IMR-90 (cell line): ENCODE measurements at regions not wholly inside any gene's neighbourhood (a gene's known extent, or its start where the extent isn't known, plus 50 kb on each side); places are given as distances from the start of the nearest gene placed in this dataset.

Experiments used
- ATAC-seq: fragments of 200-7000 bp; cut with Tn5 transposase; 2 replicates; pipeline ENCODE4 v1.9.1; 2020; ENCODE audit warnings: low read depth, mild to moderate bottlenecking, moderate library complexity
- BruUV-seq: library from RNA; stranded (reverse); fragments of 400-500 nt; replicated peaks from 2 replicates; lab custom pipeline; 2021; lab: Mats Ljungman, UMichigan
- CTCF ChIA-PET: fragments of 300-600 bp; formaldehyde crosslinking; extraction: SDS; loops from one replicate; lab custom pipeline; 2021; ENCODE audit warnings: antibody characterized with exemption; lab: Yijun Ruan, JAX
- POLR2A ChIA-PET: fragments of 300-600 bp; sonication (Branson Sonifier 250); formaldehyde crosslinking; loops from one replicate; lab custom pipeline; 2022; ENCODE audit warnings: antibody characterized with exemption; ENCODE audit not compliant: unreplicated experiment; lab: Charles Lee
- DNase-seq: peaks from one replicate; pipeline ENCODE4 v3.0.0; 2013
- H2AFZ ChIP-seq: replicated peaks from 2 replicates; pipeline ENCODE3; 2013; ENCODE audit warnings: low read length, mild to moderate bottlenecking; ENCODE audit not compliant: poor library complexity
- H2AK5ac ChIP-seq: 2 replicates; pipeline ENCODE4 v1.6.1; 2013; ENCODE audit warnings: low read depth, low read length, inconsistent platforms
- H2AK9ac ChIP-seq: replicated peaks from 2 replicates; pipeline ENCODE3; 2013; ENCODE audit warnings: mild to moderate bottlenecking, low read depth, low read length, moderate library complexity; ENCODE audit not compliant: poor library complexity
- H2BK120ac ChIP-seq: 2 replicates; pipeline ENCODE4 v1.6.1; 2013; ENCODE audit warnings: low read depth, low read length, inconsistent platforms
- H2BK15ac ChIP-seq: 3 replicates; pipeline ENCODE4 v1.6.1; 2013; ENCODE audit warnings: low read depth, low read length, inconsistent platforms
- H2BK20ac ChIP-seq: 2 replicates; pipeline ENCODE4 v1.6.1; 2013; ENCODE audit warnings: low read depth, mild to moderate bottlenecking, inconsistent platforms, low read length, moderate library complexity
- H2BK5ac ChIP-seq: 2 replicates; pipeline ENCODE4 v1.6.1; 2013; ENCODE audit warnings: mild to moderate bottlenecking, low read depth, low read length, inconsistent platforms; ENCODE audit not compliant: poor library complexity, severe bottlenecking
- H3K14ac ChIP-seq: replicated peaks from 2 replicates; pipeline ENCODE4 v1.6.1; 2013; ENCODE audit warnings: low read depth, low read length, inconsistent platforms
- H3K18ac ChIP-seq: 2 replicates; pipeline ENCODE4 v1.6.1; 2013; ENCODE audit warnings: low read depth, low read length, control low read depth
- H3K23ac ChIP-seq: 2 replicates; pipeline ENCODE4 v1.6.1; 2013; ENCODE audit warnings: low read depth, low read length, inconsistent platforms
- H3K27ac ChIP-seq: 2 replicates; pipeline ENCODE4 v1.5.1; 2013; ENCODE audit warnings: mild to moderate bottlenecking, control low read depth, low read length; ENCODE audit not compliant: insufficient read depth
- H3K27me3 ChIP-seq: 2 replicates; pipeline ENCODE4 v1.6.1; 2013; ENCODE audit warnings: low read length; ENCODE audit not compliant: control insufficient read depth, insufficient read depth
- H3K36me3 ChIP-seq: 2 replicates; pipeline ENCODE4 v1.6.1; 2013; ENCODE audit warnings: low read length, mixed read lengths; ENCODE audit not compliant: control insufficient read depth, insufficient read depth
- H3K4ac ChIP-seq: 2 replicates; pipeline ENCODE4 v1.6.1; 2013; ENCODE audit warnings: low read depth, low read length, inconsistent platforms
- H3K4me1 ChIP-seq: 2 replicates; pipeline ENCODE4 v1.6.1; 2013; ENCODE audit warnings: low read length, mixed read lengths; ENCODE audit not compliant: control insufficient read depth, insufficient read depth
- H3K4me2 ChIP-seq: 2 replicates; pipeline ENCODE4 v1.6.1; 2013; ENCODE audit warnings: low read depth, mild to moderate bottlenecking, control low read depth, low read length, moderate library complexity
- H3K4me3 ChIP-seq: 2 replicates; pipeline ENCODE4 v1.5.1; 2013; ENCODE audit warnings: low read depth, mild to moderate bottlenecking, control low read depth, low read length, moderate library complexity; ENCODE audit not compliant: insufficient read depth
- H3K56ac ChIP-seq: 2 replicates; pipeline ENCODE4 v1.6.1; 2013; ENCODE audit warnings: low read length, inconsistent platforms; ENCODE audit not compliant: insufficient read depth; ENCODE audit errors: extremely low read depth
- H3K79me1 ChIP-seq, 2 experiments: 2 replicates each; pipeline ENCODE4 v1.6.1; 2013; ENCODE audit warnings: low read length in 2 of 2, inconsistent platforms in 1 of 2, low read depth in 1 of 2
- H3K9ac ChIP-seq: 2 replicates; pipeline ENCODE4 v1.6.1; 2013; ENCODE audit warnings: low read depth, low read length, control low read depth
- H3K9me1 ChIP-seq: 2 replicates; pipeline ENCODE4 v1.6.1; 2013; ENCODE audit warnings: low read length, inconsistent platforms; ENCODE audit not compliant: insufficient read depth
- H3K9me3 ChIP-seq: 2 replicates; pipeline ENCODE4 v1.6.1; 2013; ENCODE audit warnings: low read length; ENCODE audit not compliant: control insufficient read depth, insufficient read depth
- H4K20me1 ChIP-seq: 2 replicates; pipeline ENCODE4 v1.6.1; 2013; ENCODE audit warnings: low read length, inconsistent platforms; ENCODE audit not compliant: insufficient read depth
- H4K5ac ChIP-seq: 2 replicates; pipeline ENCODE4 v1.6.1; 2013; ENCODE audit warnings: mild to moderate bottlenecking, low read depth, low read length, control low read depth
- H4K8ac ChIP-seq, 2 experiments: 2 replicates each; pipeline ENCODE4 v1.6.1; 2013; ENCODE audit warnings: low read depth in 2 of 2, low read length in 2 of 2, control low read depth in 1 of 2, inconsistent platforms in 1 of 2
- H4K91ac ChIP-seq: 2 replicates; pipeline ENCODE4 v1.6.1; 2013; ENCODE audit warnings: low read depth, low read length, inconsistent platforms; ENCODE audit not compliant: insufficient read depth
- BHLHE40 ChIP-seq: fragments of 150-350 bp; IDR thresholded peaks from 2 replicates; pipeline ENCODE4 v1.6.1; 2016; ENCODE audit warnings: mild to moderate bottlenecking, low read depth, low read length
- CEBPB ChIP-seq: IDR thresholded peaks from 2 replicates; pipeline ENCODE4 v1.6.1; 2012; ENCODE audit warnings: low read depth, low read length, improper control_type of control experiment
- CHD1 ChIP-seq: IDR thresholded peaks from 2 replicates; pipeline ENCODE4 v1.6.1; 2012; ENCODE audit warnings: low read depth, low read length, improper control_type of control experiment
- FOS ChIP-seq: fragments of 150-350 bp; IDR thresholded peaks from 2 replicates; pipeline ENCODE4 v1.6.1; 2016; ENCODE audit warnings: low read depth, low read length
- MAFK ChIP-seq: IDR thresholded peaks from 2 replicates; pipeline ENCODE4 v1.6.1; 2012; ENCODE audit warnings: low read depth, low read length, improper control_type of control experiment
- MAZ ChIP-seq: IDR thresholded peaks from 2 replicates; pipeline ENCODE4 v1.6.1; 2012; ENCODE audit warnings: low read depth, mild to moderate bottlenecking, low read length, improper control_type of control experiment, moderate library complexity, borderline replicate concordance
- MXI1 ChIP-seq: IDR thresholded peaks from 2 replicates; pipeline ENCODE4 v1.6.1; 2012; ENCODE audit warnings: low read depth, mild to moderate bottlenecking, low read length, moderate library complexity, borderline replicate concordance
- NFE2L2 ChIP-seq: fragments of 150-350 bp; IDR thresholded peaks from 2 replicates; pipeline ENCODE4 v1.6.1; 2016; ENCODE audit warnings: low read depth, mild to moderate bottlenecking, low read length
- POLR2A ChIP-seq: IDR thresholded peaks from 2 replicates; pipeline ENCODE4 v1.6.1; 2012; ENCODE audit warnings: mild to moderate bottlenecking, low read depth, low read length
- RAD21 ChIP-seq: IDR thresholded peaks from 2 replicates; pipeline ENCODE4 v1.6.1; 2012; ENCODE audit warnings: low read length, improper control_type of control experiment
- RCOR1 ChIP-seq: IDR thresholded peaks from 2 replicates; pipeline ENCODE4 v1.6.1; 2012; ENCODE audit warnings: mild to moderate bottlenecking, low read length, improper control_type of control experiment; ENCODE audit not compliant: insufficient replicate concordance
- RFX5 ChIP-seq: IDR thresholded peaks from 2 replicates; pipeline ENCODE4 v1.8.0; 2012; ENCODE audit warnings: low read depth, mild to moderate bottlenecking, low read length, moderate library complexity
- SMC3 ChIP-seq: fragments of 150-350 bp; IDR thresholded peaks from 2 replicates; pipeline ENCODE4 v1.6.1; 2016; ENCODE audit warnings: low read depth, mild to moderate bottlenecking, antibody characterized with exemption, low read length, moderate library complexity
- WGBS, 2 experiments: methylation state at CpG; one replicate each; pipeline versions ENCODE4 v1.1.5 to v1.1.7; 2013; ENCODE audit warnings: missing lambda C conversion rate in 2 of 2; ENCODE audit not compliant: insufficient read length in 1 of 2; ENCODE audit errors: extremely low coverage in 2 of 2; 5-methylcytosine and 5-hydroxymethylcytosine counted together
- dilution Hi-C: fragments of 300-500 bp; cut with HindIII; formaldehyde crosslinking; loops from one replicate; pipeline ENCODE4 v1.14.3; 2018; ENCODE audit warnings: low sequenced_read_pairs; ENCODE audit not compliant: unreplicated experiment
- in situ Hi-C: fragments of 300-500 bp; cut with MboI; formaldehyde crosslinking; loops from 3 replicates; pipeline ENCODE4 v1.14.3; 2019; ENCODE audit warnings: low sequenced_read_pairs, inconsistent platforms, mixed read lengths
- intact Hi-C: fragments of 100-400 bp; cut with micrococcal nuclease; formaldehyde crosslinking; loops from 2 replicates; pipeline ENCODE4 v1.10.0; 2022
- TF ChIP-seq, protein P1 (sequence below): fragments of 150-350 bp; IDR thresholded peaks from 2 replicates; pipeline ENCODE4 v1.6.1; 2016; ENCODE audit warnings: low read depth, mild to moderate bottlenecking, low read length, moderate library complexity, borderline replicate concordance
- TF ChIP-seq, protein P2 (sequence below): fragments of 150-350 bp; IDR thresholded peaks from 2 replicates; pipeline ENCODE4 v1.6.1; 2017; ENCODE audit warnings: mild to moderate bottlenecking, antibody characterized with exemption, low read length, low read depth
- TF ChIP-seq, protein P3 (sequence below): conservative IDR thresholded peaks from 2 replicates; pipeline ENCODE4 v1.5.1; 2012; ENCODE audit warnings: mild to moderate bottlenecking, low read depth, low read length, improper control_type of control experiment

DNA sequence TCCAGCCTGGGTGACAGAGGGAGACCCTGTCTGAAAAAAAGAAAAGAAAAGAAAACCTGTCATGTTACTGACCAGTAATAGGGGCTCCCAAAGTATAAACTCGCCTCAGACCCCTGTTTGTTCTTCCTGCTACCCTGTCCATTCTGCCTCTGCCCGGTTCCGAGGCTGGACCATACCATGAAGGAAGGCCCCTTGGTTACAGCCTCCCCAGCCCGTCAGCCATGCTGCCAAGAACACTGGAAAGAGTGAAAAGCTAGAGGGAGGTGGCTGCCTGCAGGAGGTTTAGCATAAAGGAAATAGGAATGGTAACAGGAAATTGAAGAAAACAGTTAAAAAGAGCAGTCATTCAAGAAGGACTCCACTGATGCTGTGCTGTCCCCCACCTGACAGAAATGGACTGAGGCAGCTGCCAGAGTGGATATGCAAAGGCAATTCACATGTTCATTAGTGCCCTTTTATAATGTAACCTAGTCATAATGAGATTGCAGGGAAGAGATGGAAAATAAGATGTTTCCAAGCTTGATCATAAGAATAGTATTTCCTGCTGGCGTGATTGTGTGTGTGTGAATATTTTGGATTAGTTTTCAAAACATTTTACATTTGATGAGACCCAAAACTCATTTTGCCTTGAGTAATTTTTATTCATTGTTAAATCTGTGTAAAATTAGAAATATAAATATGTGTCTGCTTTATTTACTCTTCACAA lies 102.6 kb downstream of the GOSR1 start:
- Histone ChIP-seq H3K18ac (no peak overlapping the region), H3K4ac (no peak overlapping the region), H3K4me1 (no peaks in the 10 kb centered on the region), H2AK5ac (no peak overlapping the region), H2BK20ac (no peak overlapping the region), H4K20me1 (no peaks in the 10 kb centered on the region), H3K56ac (no peak overlapping the region), H3K9me1 (no peaks in the 10 kb centered on the region), H3K9me3 (no peaks in the 10 kb centered on the region), H3K4me2 (no peak overlapping the region), H2AK9ac (no peak overlapping the region), H3K23ac (no peak overlapping the region), H4K8ac (no peak overlapping the region), H3K36me3 (no peaks in the 10 kb centered on the region), H4K91ac (no peak overlapping the region), H2AFZ (no peak overlapping the region), H4K5ac (no peak overlapping the region), H2BK120ac (no peak overlapping the region), H3K14ac (no peak overlapping the region), H3K4me3 (no peak overlapping the region), H2BK15ac (no peak overlapping the region), H3K27me3 (peaks cover 10% of the 10 kb centered on the region), H3K27ac (no peak overlapping the region), H3K9ac (no peak overlapping the region), H3K79me1 (no peaks in the 10 kb centered on the region), H2BK5ac (no peak overlapping the region)
- in situ Hi-C loops (no loop called here), intact Hi-C loops (no loop called here), dilution Hi-C loops (no loop called here)
- TF ChIP-seq MAFK (no peak), BHLHE40 (no peak), MAZ (no peak), FOS (no peak), MXI1 (no peak), RAD21 (no peak), SMC3 (no peak), CHD1 (no peak), POLR2A (no peak), RCOR1 (no peak), NFE2L2 (no peak), RFX5 (no peak), CEBPB (no peak)
- TF ChIP-seq, protein P1, sequence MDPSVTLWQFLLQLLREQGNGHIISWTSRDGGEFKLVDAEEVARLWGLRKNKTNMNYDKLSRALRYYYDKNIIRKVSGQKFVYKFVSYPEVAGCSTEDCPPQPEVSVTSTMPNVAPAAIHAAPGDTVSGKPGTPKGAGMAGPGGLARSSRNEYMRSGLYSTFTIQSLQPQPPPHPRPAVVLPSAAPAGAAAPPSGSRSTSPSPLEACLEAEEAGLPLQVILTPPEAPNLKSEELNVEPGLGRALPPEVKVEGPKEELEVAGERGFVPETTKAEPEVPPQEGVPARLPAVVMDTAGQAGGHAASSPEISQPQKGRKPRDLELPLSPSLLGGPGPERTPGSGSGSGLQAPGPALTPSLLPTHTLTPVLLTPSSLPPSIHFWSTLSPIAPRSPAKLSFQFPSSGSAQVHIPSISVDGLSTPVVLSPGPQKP = no peak
- TF ChIP-seq, protein P2, sequence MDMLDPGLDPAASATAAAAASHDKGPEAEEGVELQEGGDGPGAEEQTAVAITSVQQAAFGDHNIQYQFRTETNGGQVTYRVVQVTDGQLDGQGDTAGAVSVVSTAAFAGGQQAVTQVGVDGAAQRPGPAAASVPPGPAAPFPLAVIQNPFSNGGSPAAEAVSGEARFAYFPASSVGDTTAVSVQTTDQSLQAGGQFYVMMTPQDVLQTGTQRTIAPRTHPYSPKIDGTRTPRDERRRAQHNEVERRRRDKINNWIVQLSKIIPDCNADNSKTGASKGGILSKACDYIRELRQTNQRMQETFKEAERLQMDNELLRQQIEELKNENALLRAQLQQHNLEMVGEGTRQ = no peak
- TF ChIP-seq, protein P3, sequence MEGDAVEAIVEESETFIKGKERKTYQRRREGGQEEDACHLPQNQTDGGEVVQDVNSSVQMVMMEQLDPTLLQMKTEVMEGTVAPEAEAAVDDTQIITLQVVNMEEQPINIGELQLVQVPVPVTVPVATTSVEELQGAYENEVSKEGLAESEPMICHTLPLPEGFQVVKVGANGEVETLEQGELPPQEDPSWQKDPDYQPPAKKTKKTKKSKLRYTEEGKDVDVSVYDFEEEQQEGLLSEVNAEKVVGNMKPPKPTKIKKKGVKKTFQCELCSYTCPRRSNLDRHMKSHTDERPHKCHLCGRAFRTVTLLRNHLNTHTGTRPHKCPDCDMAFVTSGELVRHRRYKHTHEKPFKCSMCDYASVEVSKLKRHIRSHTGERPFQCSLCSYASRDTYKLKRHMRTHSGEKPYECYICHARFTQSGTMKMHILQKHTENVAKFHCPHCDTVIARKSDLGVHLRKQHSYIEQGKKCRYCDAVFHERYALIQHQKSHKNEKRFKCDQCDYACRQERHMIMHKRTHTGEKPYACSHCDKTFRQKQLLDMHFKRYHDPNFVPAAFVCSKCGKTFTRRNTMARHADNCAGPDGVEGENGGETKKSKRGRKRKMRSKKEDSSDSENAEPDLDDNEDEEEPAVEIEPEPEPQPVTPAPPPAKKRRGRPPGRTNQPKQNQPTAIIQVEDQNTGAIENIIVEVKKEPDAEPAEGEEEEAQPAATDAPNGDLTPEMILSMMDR = no peak
- ATAC-seq = no peak
- BruUV-seq = no TSS peak
- no CpG with 5 or more reads among the region's 5 CpGs for WGBS, 2 experiments
- ChIA-PET POLR2A (no interaction called here), CTCF (no interaction called here)
- DNase-seq = no peak
